ENCODE measurements at regions not wholly inside any gene's neighbourhood (a gene's known extent, or its start where the extent isn't known, plus 50 kb on each side); places are given as distances from the start of the nearest gene placed in this dataset.

DNA sequence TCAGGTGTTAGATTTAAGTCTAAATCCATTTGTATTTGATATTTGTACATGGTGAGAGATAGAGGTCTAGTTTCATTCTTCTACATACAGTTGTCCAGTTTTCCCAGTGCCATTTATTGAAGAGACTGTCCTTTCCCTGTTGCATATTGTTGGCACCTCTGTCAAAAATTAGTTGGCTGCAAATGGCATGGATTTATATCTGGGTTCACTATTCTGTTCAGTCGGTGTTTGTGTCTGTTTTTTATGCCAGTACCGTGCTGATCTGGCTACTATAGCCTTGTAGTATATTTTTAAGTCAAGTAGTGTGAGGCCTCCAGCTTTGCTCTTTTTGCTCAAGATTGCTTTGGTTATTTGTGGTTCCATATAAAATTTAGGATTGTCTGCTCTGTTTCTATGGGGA, 176.2 kb upstream of the DMRT1 start:
- Histone ChIP-seq H4K20me1 (ENCODE audit: control insufficient read depth, insufficient read depth) (no peaks in the 10 kb centered on the region), H3K9me3 (replicated peaks; ENCODE audit: control insufficient read depth, insufficient read depth, low read length) (no peaks in the 10 kb centered on the region), H3K79me2 (ENCODE audit: control insufficient read depth, insufficient read depth, low read length) (no peaks in the 10 kb centered on the region), H2AFZ (ENCODE audit: control insufficient read depth, low read depth, low read length) (no peak overlapping the region), H3K4me2 (ENCODE audit: control insufficient read depth, insufficient read depth) (no peak overlapping the region), H3K4me3 (no peak overlapping the region), H3K9ac (ENCODE audit: control insufficient read depth, insufficient read depth, low read length) (no peak overlapping the region), H3K36me3 (ENCODE audit: control insufficient read depth in 2 of 2, insufficient read depth in 2 of 2, low read length in 1 of 2) (no peaks in the 10 kb centered on the region), H3K27ac (ENCODE audit: control insufficient read depth, insufficient read depth) (no peak overlapping the region), H3K4me1 (ENCODE audit: control insufficient read depth, insufficient read depth, low read length) (no peaks in the 10 kb centered on the region), H3K27me3 (replicated peaks in 1 of 2; ENCODE audit: control insufficient read depth in 2 of 2, insufficient read depth in 2 of 2, low read length in 1 of 2) (no peaks in the 10 kb centered on the region)
- DNase-seq (ENCODE audit: low read depth, low spot score) (no peak), ATAC-seq (no peak), FAIRE-seq (no peak)
- in situ Hi-C loops (cut with MboI) = no loop called here
- ChIA-PET SMC1A (ENCODE audit: uncharacterized antibody, unreplicated experiment) (interaction anchor here (1.0 kb wide), 1 partner anchor 338 kb away, joined by 3 read pairs; no protein-coding TSS in a partner anchor), RAD21 (ENCODE audit: unreplicated experiment) (no interaction called here), CTCF (no interaction called here), POLR2A (no interaction called here)
- 27% methylated on average over 2 of the region's 2 CpGs for WGBS (ENCODE audit: insufficient coverage, insufficient replicate concordance, low lambda C conversion rate, missing lambda C conversion rate)
- intact Hi-C loops (cut with micrococcal nuclease; ENCODE audit: unreplicated experiment) = no loop called here
- BruUV-seq (replicated peaks) = no TSS peak
- TF ChIP-seq ESRRA (IDR thresholded peaks at IDR 0.05; ENCODE audit: low read length) (no peak), YBX1 (IDR thresholded peaks at IDR 0.05) (no peak), MEF2A (IDR thresholded peaks at IDR 0.05; ENCODE audit: insufficient read depth, low read depth, low read length) (no peak), DPF2 (IDR thresholded peaks at IDR 0.05) (no peak), PAX5 (IDR thresholded peaks at IDR 0.05; ENCODE audit: borderline replicate concordance, low read depth, low read length) (no peak), CBX3 (IDR thresholded peaks at IDR 0.05; ENCODE audit: borderline replicate concordance, low read depth) (no peak), MXI1 (IDR thresholded peaks at IDR 0.05; ENCODE audit: low read depth, low read length) (no peak), CHD2 (IDR thresholded peaks at IDR 0.05; ENCODE audit: borderline replicate concordance, low read depth, low read length) (no peak), RB1 (IDR thresholded peaks at IDR 0.05; ENCODE audit: borderline replicate concordance) (no peak), BACH1 (IDR thresholded peaks at IDR 0.05; ENCODE audit: borderline replicate concordance) (no peak), SUZ12 (IDR thresholded peaks at IDR 0.05; ENCODE audit: unreplicated experiment) (no peak), TCF3 (IDR thresholded peaks at IDR 0.05; ENCODE audit: borderline replicate concordance, insufficient read depth, low read depth, low read length) (no peak), POU2F2 (IDR thresholded peaks at IDR 0.05; ENCODE audit: borderline replicate concordance, low read depth, low read length) (no peak)
- TF ChIP-seq, protein P1, sequence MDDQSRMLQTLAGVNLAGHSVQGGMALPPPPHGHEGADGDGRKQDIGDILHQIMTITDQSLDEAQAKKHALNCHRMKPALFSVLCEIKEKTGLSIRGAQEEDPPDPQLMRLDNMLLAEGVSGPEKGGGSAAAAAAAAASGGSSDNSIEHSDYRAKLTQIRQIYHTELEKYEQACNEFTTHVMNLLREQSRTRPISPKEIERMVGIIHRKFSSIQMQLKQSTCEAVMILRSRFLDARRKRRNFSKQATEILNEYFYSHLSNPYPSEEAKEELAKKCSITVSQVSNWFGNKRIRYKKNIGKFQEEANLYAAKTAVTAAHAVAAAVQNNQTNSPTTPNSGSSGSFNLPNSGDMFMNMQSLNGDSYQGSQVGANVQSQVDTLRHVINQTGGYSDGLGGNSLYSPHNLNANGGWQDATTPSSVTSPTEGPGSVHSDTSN (IDR thresholded peaks at IDR 0.05; ENCODE audit: insufficient replicate concordance, low read depth, low read length) = no peak
- TF ChIP-seq, protein P2, sequence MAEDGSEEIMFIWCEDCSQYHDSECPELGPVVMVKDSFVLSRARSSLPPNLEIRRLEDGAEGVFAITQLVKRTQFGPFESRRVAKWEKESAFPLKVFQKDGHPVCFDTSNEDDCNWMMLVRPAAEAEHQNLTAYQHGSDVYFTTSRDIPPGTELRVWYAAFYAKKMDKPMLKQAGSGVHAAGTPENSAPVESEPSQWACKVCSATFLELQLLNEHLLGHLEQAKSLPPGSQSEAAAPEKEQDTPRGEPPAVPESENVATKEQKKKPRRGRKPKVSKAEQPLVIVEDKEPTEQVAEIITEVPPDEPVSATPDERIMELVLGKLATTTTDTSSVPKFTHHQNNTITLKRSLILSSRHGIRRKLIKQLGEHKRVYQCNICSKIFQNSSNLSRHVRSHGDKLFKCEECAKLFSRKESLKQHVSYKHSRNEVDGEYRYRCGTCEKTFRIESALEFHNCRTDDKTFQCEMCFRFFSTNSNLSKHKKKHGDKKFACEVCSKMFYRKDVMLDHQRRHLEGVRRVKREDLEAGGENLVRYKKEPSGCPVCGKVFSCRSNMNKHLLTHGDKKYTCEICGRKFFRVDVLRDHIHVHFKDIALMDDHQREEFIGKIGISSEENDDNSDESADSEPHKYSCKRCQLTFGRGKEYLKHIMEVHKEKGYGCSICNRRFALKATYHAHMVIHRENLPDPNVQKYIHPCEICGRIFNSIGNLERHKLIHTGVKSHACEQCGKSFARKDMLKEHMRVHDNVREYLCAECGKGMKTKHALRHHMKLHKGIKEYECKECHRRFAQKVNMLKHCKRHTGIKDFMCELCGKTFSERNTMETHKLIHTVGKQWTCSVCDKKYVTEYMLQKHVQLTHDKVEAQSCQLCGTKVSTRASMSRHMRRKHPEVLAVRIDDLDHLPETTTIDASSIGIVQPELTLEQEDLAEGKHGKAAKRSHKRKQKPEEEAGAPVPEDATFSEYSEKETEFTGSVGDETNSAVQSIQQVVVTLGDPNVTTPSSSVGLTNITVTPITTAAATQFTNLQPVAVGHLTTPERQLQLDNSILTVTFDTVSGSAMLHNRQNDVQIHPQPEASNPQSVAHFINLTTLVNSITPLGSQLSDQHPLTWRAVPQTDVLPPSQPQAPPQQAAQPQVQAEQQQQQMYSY (CRISPR knock-in tag; IDR thresholded peaks at IDR 0.05) = no peak

All from GM12878 (cell line).